ENCODE measurements at regions not wholly inside any gene's neighbourhood (a gene's known extent, or its start where the extent isn't known, plus 50 kb on each side); places are given as distances from the start of the nearest gene placed in this dataset.
A peak's percentile ranks its signal among the peaks of the same experiment; 100 is the strongest.
"Not testable (repeated sequence)": the region's sequence is repeated elsewhere in the genome, so short reads cannot be mapped to it uniquely, and the experiment has no call there.

- DNase-seq (ENCODE audit: low read depth), result no peak
These were observed 306.7 kb upstream of the GRID2 start for GRCh38 chr4:91997045-91997444.

- no peak for DNase-seq (ENCODE audit: low read depth)
These were observed 290.6 kb upstream of the GRID2 start for GRCh38 chr4:92012899-92013867.

- DNase-seq (ENCODE audit: low read depth), result no peak
These were observed 289.7 kb upstream of the GRID2 start for GRCh38 chr4:92014067-92014466.

- DNase-seq (ENCODE audit: low read depth), result no peak
These were observed 282.6 kb upstream of the GRID2 start for GRCh38 chr4:92021203-92021602.

- no peak for DNase-seq (ENCODE audit: low read depth)
These were observed 282.0 kb upstream of the GRID2 start for GRCh38 chr4:92021788-92022187.

- not testable (repeated sequence) for DNase-seq (ENCODE audit: low read depth)
These were observed 274.9 kb upstream of the GRID2 start for GRCh38 chr4:92028830-92029229.

- no peak for DNase-seq (ENCODE audit: low read depth)
These were observed 271.9 kb upstream of the GRID2 start for GRCh38 chr4:92031825-92032224.

- DNase-seq (ENCODE audit: low read depth), result no peak
These were observed 268.1 kb upstream of the GRID2 start for GRCh38 chr4:92035666-92036065.

- no peak for DNase-seq (ENCODE audit: low read depth)
These were observed 258.0 kb upstream of the GRID2 start for GRCh38 chr4:92045718-92046117.

GRCh38 chr4:92047209-92047875, 256.4 kb upstream of the GRID2 start:
- no peak for DNase-seq (ENCODE audit: low read depth)

- DNase-seq (ENCODE audit: low read depth), result no peak
These were observed 252.9 kb upstream of the GRID2 start for GRCh38 chr4:92050875-92051274.

GRCh38 chr4:92059615-92060014, 244.2 kb upstream of the GRID2 start:
- no peak for DNase-seq (ENCODE audit: low read depth)

- no peak for DNase-seq (ENCODE audit: low read depth)
These were observed 243.4 kb upstream of the GRID2 start for GRCh38 chr4:92060333-92060732.

GRCh38 chr4:92064574-92064973, 239.2 kb upstream of the GRID2 start:
- DNase-seq (ENCODE audit: low read depth), result no peak

- DNase-seq (ENCODE audit: low read depth), result no peak
These were observed 237.3 kb upstream of the GRID2 start for GRCh38 chr4:92066485-92066884.

GRCh38 chr4:92071587-92071986, 232.2 kb upstream of the GRID2 start:
- no peak for DNase-seq (ENCODE audit: low read depth)

GRCh38 chr4:92074839-92075238, 228.9 kb upstream of the GRID2 start:
- no peak for DNase-seq (ENCODE audit: low read depth)

- DNase-seq (ENCODE audit: low read depth), result no peak
These were observed 212.9 kb upstream of the GRID2 start for GRCh38 chr4:92090887-92091286.

GRCh38 chr4:92091335-92091734, 212.4 kb upstream of the GRID2 start:
- DNase-seq (ENCODE audit: low read depth), result no peak

GRCh38 chr4:92099861-92100260, 203.9 kb upstream of the GRID2 start:
- no peak for DNase-seq (ENCODE audit: low read depth)

- DNase-seq (ENCODE audit: low read depth), result no peak
These were observed 202.8 kb upstream of the GRID2 start for GRCh38 chr4:92100975-92101374.

GRCh38 chr4:92101737-92102172, 202.0 kb upstream of the GRID2 start:
- no peak for DNase-seq (ENCODE audit: low read depth)

GRCh38 chr4:92104506-92104905, 199.3 kb upstream of the GRID2 start:
- DNase-seq (ENCODE audit: low read depth), result peak; percentile 11
